Myocyte (in vitro differentiated cells): ENCODE measurements at regions not wholly inside any gene's neighbourhood (a gene's known extent, or its start where the extent isn't known, plus 50 kb on each side); places are given as distances from the start of the nearest gene placed in this dataset.
"Not testable (repeated sequence)": the region's sequence is repeated elsewhere in the genome, so short reads cannot be mapped to it uniquely, and the experiment has no call there.

Experiments
- DNase-seq: peaks from one replicate; pipeline ENCODE4 v3.0.0-alpha.2; 2012; ENCODE audit warnings: low read depth

DNA sequence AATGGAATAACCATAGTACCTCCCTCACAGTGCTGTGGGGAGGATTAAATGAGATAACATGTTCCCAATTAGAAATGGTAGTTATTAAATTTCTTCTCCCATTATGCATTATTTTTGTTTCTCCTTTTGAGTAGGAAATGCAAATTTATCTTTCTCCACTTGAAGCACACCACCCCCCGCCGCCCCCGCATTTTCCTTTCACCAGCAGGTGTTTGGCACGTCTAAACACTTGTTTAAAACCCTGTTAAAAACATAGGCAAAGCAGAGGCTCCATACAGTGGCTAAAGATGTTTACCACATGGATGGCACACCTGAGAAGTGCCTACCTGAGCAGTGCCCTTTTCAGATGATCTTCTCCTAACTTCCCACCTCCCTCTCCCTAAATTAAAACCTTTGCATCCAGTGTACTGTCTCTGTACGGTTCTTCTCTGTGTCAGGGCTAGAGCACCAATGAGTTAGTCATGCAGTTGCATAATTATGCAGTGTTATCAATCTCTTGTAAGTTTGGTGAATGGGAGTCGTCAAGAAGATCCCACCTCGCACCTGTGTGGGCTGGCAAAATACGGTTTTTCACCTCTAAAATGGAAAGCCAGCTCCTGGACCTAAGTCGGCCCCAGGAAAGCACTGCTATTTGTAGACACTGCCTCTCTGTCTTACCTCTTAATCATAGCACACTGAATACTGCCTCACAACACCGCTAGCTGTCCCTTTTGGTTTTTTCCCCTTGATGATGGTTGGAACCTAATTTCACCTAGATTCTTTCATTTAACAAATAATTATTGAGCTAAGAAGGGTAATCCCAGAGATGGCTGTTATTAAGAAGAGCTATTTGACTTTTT, 122.0 kb downstream of the CT47B1 start:
- no peak for DNase-seq

DNA sequence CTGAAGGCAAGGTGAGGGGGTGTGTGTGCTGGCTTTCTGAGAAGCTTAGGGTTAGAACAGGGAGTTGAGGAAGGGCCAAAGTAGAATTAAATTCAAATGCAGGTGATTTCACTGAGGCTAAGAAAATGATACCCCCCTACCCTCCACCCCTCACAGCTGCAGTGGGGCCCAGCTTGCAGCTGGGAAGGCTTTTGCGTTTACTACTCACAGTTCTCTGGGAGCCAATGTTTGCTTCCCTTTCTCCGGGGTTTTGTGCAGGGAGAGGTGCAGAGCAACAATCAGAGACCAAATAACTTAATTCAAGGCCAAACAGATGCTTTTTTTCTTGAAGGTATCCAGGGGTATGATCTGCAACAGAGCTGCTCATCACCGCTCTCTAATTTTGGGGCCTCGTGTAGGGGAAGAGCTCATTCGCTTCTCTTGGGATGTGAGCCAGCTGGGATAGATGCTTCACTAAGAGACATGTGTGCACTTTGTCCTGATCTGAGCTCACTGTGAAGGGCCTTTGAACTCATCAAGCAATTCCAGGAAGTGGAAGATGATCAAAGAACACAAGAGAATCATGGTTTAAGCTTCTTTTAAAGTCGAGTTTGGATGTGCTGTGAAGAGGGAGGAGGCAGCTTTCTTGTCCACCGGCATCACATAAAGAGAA, 122.7 kb upstream of the C1GALT1C1 start:
- no peak for DNase-seq

DNA sequence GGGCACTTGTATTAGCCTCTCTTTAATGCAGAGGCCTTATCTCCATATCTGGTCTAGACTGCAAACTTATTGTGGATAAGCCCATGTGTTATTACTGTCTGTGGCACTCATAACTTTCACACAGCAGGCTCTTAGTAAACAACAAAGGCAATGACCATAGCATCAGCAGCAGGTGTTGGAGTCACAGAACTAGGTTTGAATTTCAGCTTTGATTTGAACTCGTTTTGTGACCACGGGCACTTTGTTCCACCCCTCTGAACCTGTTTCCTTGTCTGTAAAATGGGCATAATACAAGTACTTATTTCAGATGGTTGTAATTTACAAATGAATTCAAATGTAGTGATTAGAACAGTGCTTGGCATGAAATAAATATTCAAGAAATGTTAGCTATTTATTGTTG, 121.8 kb upstream of the C1GALT1C1 start:
- DNase-seq, result no peak

DNA sequence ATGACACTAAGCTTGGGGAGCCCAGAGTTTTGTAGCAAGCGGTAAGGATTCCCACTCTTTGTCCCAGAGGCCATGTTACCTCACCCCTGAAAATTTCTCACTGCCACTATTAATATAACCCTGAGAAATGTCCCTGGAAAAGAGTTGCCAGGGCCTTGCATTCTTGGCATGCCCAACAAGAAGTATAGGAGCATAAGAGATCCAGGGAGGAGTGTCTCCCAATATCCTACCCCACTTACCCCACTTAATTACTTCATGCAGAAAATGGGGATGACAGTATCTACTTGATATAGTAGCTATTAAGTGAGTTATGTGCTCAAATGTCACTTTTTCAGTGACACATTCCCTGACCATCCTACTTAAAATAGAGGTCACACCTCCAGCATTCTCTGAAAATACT, 120.5 kb upstream of the C1GALT1C1 start:
- DNase-seq, result no peak

DNA sequence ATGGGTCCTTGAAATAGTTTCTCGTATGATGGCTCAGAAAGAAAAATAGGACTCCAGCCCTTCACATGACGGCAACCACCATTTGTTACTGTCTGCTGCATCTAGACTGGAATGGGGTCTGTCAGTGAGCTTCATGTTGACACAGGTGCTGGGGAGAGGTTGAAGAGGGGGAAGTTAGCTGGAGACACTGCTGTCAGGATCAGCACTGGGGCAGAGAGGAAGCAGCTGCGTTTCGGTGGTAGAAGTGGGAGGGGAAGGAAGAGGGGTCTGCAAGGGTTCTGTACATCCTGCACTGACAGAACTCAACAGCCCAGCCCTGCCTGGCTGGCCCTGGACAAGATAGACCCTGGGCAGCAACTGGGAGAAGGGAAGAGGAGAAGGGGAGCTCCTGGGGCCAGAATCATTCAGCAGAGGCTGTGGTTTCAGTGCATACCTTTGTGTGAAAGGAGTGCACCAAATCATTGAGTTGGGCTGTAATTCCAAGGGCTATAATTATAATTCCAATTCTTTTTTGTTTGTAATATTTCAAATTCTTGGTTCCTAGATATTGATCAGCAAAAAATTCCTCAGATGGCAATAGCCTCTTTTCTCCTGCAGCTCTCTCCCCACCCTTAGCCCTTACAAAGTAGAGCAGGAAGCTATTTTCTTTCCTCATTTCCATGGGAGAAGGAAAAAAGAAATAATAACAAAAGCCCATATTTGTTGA, 119.4 kb upstream of the C1GALT1C1 start:
- no peak for DNase-seq

DNA sequence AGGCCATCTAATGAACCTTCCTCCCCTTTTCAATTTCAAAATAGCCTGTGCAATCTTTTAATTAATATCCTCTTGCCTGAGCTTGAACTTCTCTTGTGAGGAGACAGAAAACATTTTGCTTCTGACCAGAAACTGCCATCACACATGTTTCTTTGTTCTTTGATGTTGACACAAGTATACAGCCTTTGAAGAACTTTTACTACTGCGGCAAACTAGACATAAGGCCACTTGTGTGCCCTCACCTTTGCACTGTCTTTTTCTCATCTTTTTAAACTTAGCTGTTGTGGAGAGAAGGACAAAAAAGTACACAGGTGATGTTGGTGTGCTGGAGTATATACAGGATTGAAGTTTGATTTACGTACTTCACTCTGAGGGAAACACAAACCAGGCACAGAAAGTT, 116.3 kb upstream of the C1GALT1C1 start:
- DNase-seq, result no peak

DNA sequence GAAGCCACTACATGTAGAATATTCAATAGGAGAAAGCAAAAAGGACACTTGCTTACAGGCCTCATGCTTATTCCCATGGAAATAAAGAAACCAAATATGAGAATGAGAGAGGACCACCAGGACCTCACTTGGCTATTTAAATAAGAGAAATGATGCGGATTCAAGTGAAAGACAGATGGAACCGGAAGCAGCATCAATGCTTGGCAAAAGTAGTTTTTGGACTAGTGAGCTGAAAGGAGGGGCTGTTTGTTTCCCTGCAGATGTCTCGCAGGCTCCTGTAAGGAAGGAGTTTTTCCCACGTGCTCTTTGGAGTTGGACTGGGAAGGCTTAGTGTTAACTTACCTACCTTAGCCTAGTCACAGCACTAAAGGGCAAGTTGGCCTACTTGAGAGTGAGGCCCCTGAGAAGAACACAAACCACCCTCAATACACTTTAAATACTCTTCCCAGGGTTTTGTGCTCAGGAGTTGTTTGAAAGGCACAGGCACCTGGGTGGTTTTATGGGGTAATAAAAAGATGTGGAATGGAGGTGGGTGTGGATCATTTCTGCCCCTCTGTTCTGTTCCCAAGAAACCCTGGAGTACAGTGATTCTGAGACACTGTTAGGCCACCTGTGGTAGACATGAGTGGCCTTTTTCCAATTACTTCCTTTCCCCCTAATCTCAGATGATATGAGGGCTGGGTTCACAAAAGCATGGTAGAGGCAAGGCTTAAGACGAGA, 113.3 kb upstream of the C1GALT1C1 start:
- no peak for DNase-seq

DNA sequence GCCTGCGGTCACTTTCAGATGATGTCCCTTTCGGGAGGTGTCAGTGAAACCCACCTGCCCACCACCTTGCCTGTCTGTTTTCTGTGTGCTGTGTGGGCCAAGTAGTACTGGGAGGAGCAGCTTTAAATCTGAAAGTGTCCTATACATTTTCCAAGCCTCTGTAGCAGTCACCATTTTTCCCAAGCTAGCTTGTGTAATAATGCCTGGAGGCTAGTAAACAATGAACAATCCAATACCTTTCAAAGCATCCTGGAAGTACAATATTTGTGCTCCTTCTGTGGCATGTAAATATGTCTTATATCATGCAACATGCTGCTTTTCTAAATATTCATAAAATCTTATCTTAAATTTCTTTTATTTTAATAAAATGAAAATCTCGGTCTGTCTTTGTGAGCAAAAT, 111.6 kb upstream of the C1GALT1C1 start:
- DNase-seq, result no peak

DNA sequence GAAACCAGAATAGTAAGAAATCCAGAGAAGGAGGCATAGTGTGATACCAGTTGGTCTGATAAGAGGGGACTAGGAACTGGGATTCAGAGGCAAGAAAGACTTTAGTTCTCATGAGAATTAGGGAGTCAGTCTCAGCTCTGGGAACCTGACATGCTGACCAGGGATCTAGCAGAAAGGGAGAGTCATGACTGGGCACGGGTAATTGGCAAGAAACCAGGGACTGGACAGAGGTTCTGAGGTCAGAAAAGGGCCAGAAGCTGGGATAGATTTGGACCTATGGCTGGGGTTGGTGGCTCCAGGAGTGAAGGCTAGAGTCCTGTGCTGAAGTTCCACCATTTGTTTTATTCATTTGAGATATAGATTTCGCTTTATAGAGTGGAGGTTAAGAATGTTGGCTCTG, 110.2 kb upstream of the C1GALT1C1 start:
- no peak for DNase-seq

DNA sequence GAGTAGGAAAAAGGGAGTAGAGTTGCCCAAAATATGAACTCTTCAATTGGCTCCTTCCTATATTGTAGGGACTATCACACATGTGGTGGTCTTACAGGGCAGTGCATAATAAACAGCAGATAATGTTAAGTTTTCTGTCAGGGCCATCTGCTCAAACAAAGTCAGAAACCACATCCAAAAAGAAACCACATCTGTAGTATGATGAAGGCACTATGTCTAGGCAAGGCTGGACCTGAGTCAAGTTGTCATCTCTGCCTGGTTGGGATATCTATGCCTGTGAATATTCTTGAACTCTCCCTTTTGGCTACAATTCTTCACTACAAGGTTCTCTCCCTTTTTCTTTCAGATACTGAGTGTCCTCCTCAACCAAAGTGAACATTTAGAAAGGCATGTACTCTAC, 109.4 kb upstream of the C1GALT1C1 start:
- no peak for DNase-seq

DNA sequence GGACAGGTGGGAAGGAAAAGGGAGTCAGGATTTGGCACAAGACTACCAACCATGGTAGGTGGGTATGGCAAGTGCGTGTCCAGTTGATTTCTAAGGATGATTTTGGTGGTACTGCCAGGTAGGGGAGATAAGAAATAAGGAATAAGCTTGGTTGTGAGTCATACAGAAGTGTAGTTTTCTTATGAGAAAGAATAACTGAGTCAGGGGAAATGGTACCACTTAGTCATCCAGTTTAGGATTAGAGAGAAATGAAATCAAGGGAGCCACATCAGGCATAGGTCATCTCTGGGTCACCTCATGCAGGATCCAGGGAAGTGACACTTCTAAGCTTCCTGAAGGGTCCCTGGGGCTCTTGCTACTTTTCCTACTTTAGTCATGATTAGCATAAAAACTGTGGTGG, 107.1 kb upstream of the C1GALT1C1 start:
- no peak for DNase-seq

DNA sequence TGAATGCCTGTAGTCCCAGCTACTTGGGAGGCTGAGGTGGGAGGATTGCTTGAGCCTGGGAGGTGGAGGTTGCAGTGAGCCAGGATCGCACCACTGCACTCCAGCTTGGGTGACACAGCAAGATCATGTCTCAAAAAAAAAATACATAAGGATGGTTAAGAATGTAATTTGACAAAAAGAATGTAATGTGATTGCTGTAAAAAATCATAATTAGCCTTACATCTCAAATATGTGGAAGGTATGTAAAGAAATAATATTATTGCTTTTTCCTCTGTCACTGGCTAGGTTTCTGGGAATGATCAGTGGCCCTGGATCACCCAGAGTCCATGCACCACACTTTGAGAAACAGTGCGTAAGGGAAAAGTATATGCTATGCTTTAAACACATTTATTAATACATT, 106.1 kb upstream of the C1GALT1C1 start:
- no peak for DNase-seq

DNA sequence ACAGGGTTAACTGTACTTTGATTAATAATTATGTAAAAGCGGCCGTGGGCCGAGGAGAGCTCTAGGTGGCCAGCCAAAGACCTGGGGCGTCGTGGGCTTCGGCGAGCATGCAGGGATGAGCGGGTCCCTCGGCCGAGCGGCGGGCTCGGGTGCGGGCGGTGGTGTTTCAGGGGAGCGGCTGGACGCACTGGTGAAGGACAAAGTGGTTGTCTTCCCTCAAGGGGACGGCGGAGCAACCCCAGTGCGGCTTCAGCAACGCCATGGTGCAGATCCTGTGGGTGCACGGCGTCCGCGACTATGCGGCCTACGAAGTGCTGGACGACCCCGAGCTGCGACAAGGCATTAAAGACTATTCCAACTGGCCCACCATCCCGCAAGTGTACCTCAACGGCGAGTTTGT, 103.0 kb upstream of the C1GALT1C1 start:
- DNase-seq, result no peak

DNA sequence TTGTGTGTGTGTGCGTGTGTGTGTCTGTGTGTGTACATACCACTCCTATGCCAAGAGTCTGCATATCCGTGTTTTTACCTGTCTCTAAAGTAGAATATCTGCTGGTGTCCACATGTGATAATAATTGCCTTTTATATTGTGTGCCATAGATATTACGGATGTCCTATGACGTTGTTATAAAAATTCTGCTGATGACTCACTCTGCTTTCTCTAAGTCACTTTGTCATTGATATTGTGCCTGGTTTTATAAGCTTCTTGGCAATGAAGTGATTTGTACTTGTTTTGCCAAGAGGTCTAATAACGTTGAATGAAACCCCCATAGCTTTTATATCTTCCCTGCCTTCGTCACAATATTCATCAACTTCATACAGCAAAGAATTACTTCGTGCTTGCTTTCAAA, 102.6 kb upstream of the C1GALT1C1 start:
- no peak for DNase-seq

DNA sequence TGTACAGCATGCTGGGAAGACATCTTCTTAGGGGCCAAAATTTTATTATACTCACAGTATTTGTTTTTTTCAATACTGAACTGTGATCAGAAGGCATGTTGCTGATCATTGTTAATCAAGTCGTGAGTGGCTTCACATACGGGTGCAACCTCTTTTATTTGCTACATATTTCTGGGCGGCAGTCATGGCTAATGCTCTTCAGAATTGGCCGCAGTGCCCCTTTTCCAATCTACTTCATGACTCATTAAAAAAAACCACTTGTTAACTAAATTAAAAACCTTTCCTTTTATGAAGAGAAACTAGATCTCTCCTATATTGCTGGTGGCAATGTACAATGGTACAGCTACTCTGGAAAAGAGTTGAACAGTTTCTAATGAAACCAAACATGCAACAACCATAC, 101.5 kb upstream of the C1GALT1C1 start:
- DNase-seq, result no peak

DNA sequence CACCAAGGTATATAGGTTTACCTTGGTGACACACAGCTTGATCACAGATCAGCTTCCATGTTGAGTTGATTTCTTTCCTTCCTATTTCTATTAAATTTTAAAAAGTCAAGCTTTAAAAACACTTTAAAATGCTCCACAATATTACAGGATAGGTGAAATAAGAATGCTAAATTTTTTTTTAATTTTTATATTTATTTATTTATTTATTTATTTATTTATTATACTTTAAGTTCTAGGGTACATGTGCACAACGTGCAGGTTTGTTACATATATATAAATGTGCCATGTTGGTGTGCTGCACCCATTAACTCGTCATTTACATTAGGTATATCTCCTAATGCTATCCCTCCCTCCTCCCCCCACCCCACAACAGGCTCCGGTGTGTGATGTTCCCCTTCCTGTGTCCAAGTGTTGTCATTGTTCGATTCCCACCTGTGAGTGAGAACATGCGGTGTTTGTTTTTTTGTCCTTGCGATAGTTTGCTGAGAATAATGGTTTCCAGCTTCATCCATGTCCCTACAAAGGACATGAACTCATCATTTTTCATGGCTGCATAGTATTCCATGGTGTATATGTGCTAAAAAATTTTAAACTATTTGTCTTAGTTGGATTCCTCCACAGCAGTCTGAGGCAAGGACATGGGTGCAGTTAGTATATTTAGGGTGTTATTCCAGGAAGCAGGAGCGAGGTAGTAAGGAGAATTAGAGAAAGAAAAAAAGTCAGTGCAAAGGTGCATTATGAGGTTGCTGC, 99.8 kb upstream of the C1GALT1C1 start:
- not testable (repeated sequence) for DNase-seq

DNA sequence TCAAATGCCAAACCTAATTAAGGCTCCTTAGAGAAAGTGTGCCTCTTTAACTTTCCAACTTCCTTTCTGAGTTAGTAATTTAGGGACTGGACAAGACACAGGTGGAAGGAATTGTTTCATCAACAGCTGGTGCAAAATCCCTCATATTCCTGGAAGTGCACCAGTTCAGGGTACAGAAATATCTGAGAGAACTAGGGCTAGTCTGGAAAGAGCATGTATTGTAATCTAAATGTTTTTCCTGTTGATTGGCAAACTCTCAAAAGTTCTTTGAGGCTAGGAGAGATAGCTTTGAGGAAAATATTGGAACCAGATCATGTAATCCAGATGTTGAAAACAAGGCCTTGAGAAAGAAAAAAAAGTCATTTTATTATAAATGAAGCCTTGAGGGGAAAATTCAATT, 98.1 kb upstream of the C1GALT1C1 start:
- no peak for DNase-seq

DNA sequence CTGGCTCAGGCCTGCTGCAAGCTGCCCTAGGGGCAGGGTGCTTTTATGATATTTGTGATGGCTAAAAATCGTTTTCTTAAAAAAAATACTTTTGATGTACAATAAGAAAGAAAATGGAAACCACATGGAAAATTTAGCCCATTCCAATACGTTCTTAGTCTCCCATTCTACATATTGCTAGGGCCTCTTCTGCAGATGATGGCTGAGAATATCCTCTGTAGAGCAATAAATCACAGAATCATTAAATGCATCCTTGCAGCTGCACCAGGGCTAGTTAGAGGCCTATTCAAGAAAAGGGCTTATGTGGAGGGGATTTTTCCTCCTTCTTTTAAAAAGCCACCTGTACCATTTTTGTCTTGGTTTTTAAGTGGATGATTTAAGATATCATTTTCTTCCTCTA, 97.6 kb upstream of the C1GALT1C1 start:
- DNase-seq, result no peak

DNA sequence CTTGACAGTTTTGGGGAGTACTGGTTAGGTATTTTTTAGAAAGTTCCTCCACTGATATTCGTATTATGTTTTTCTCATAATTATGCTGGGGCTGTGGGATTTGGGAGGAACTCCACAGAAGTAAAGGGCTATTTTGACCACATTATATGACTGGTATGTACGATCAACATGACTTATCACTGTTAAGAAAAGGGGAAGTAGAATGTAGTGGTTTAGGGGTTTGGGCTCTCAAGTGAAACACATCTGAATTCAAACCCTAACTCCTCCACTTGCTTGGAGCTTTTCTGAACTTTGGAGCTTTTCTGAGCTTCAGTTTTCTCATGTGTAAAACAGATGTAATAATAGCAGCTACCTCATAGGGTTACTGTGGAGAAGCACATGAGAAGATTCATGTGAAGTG, 96.4 kb upstream of the C1GALT1C1 start:
- no peak for DNase-seq

DNA sequence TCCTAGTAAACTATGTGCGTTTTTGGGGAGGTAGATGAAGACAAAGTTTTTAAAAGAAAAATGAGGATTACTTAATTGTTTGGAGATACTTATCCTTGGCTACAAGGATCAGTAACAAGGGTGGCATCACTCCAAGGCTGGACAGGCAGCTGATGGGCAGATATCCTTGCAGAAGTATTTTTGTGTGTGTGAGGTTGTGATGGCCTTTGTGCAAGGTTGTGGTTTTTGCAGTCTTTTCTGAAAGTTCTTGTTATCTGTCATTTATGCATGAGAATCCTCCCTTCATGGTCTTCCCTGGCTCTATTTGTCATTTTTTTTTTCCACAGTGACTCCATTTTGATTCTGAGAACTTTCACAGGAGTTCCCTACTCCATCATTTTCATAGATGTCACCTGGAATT, 96.0 kb upstream of the C1GALT1C1 start:
- no peak for DNase-seq

DNA sequence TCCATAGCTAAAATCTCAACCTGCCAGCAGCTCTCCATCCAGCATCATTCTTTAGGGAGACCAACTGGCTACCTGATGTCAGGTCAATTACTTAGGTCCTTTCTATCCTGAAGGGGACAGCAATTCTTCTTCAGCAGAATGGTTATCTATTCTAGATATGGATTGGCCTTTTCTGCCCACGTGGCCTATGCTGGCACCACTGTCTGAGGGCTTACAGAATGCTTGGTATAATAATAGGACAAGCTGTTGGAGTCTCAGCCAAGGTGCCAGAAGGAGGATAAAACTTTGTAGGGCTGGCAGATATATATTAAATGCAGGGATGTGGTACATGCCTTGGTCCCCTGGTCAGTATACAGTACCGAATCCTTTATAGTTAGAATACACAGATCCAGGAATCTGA, 89.8 kb upstream of the C1GALT1C1 start:
- no peak for DNase-seq
